Hematopoietic multipotent progenitor cell (in vitro differentiated cells): ENCODE measurements at regions not wholly inside any gene's neighbourhood (a gene's known extent, or its start where the extent isn't known, plus 50 kb on each side); places are given as distances from the start of the nearest gene placed in this dataset.
"Not testable (repeated sequence)": the region's sequence is repeated elsewhere in the genome, so short reads cannot be mapped to it uniquely, and the experiment has no call there.

Experiments used
- DNase-seq, 3 donors: peaks; one replicate each; pipeline ENCODE4 v3.0.0-alpha.2; 2011 to 2015; ENCODE audit warnings: low read depth in 2 of 3, low spot score in 2 of 3

GRCh38 chr2:89199453-89200246, 508.2 kb downstream of the RPIA start:
- DNase-seq = not testable (repeated sequence)

GRCh38 chr2:89200247-89200527, 508.7 kb downstream of the RPIA start:
- DNase-seq = not testable (repeated sequence)

GRCh38 chr2:89202518-89202917, 511.0 kb downstream of the RPIA start:
- DNase-seq = not testable (repeated sequence)

- DNase-seq = peak in 1 of 3 donors; percentile 33
Observed at GRCh38 chr2:89205153-89205552, 513.7 kb downstream of the RPIA start.

GRCh38 chr2:89208144-89208932, 516.9 kb downstream of the RPIA start:
- DNase-seq = peak in 2 of 3 donors; percentile 33 to 47

GRCh38 chr2:89213151-89213550, 521.7 kb downstream of the RPIA start:
- DNase-seq = peak in 2 of 3 donors; percentile 44 to 62

- DNase-seq = not testable (repeated sequence)
Observed at GRCh38 chr2:89213811-89214210, 522.3 kb downstream of the RPIA start.

GRCh38 chr2:89221474-89221873, 530.0 kb downstream of the RPIA start:
- DNase-seq = not testable (repeated sequence)

GRCh38 chr2:89222063-89222732, 530.7 kb downstream of the RPIA start:
- DNase-seq = not testable (repeated sequence)

- DNase-seq = not testable (repeated sequence)
Observed at GRCh38 chr2:89224803-89225202, 533.3 kb downstream of the RPIA start.

GRCh38 chr2:89229979-89230378, 538.5 kb downstream of the RPIA start:
- DNase-seq = not testable (repeated sequence)

- DNase-seq = not testable (repeated sequence)
Observed at GRCh38 chr2:89231241-89231640, 539.8 kb downstream of the RPIA start.

- DNase-seq = not testable (repeated sequence)
Observed at GRCh38 chr2:89233931-89234330, 542.5 kb downstream of the RPIA start.

- not testable (repeated sequence) for DNase-seq
Observed at GRCh38 chr2:89234818-89235466, 543.5 kb downstream of the RPIA start.

- DNase-seq = not testable (repeated sequence)
Observed at GRCh38 chr2:89236832-89237450, 545.5 kb downstream of the RPIA start.

- DNase-seq = not testable (repeated sequence)
Observed at GRCh38 chr2:89237783-89238182, 546.3 kb downstream of the RPIA start.

GRCh38 chr2:89243114-89243700, 551.7 kb downstream of the RPIA start:
- DNase-seq = not testable (repeated sequence)

GRCh38 chr2:89244407-89244806, 552.9 kb downstream of the RPIA start:
- DNase-seq = not testable (repeated sequence)

GRCh38 chr2:89245478-89245877, 554.0 kb downstream of the RPIA start:
- DNase-seq = peak in 1 of 3 donors; percentile 3

- peak in 2 of 3 donors; percentile 42 to 81 for DNase-seq
Observed at GRCh38 chr2:89246027-89246426, 554.6 kb downstream of the RPIA start.
